Suprapubic skin (tissue), 4 donors: ENCODE measurements at regions not wholly inside any gene's neighbourhood (a gene's known extent, or its start where the extent isn't known, plus 50 kb on each side); places are given as distances from the start of the nearest gene placed in this dataset.

ENCODE experiments used
- CTCF ChIP-seq, 2 donors: fragments of 200-600 bp in 1 of 2; fragments of 450-650 bp in 1 of 2; sonication (generic) in 1 of 2; IDR thresholded peaks; one replicate each; pipeline ENCODE4 v1.5.1; 2016 to 2019; ENCODE audit warnings: antibody characterized with exemption in 2 of 2, mild to moderate bottlenecking in 1 of 2, moderate library complexity in 1 of 2
- EP300 ChIP-seq: sonication (generic); formaldehyde crosslinking; IDR thresholded peaks from one replicate; pipeline ENCODE4 v1.6.1; 2017; ENCODE audit warnings: antibody characterized with exemption
- POLR2A ChIP-seq, 2 donors: fragments of 450-650 bp; IDR thresholded peaks; one replicate each; pipeline ENCODE4 v1.6.1; 2017; ENCODE audit warnings: antibody characterized with exemption in 2 of 2, mild to moderate bottlenecking in 2 of 2, moderate library complexity in 2 of 2
- POLR2AphosphoS5 ChIP-seq, 3 donors: sonication (generic); formaldehyde crosslinking; IDR thresholded peaks; one replicate each; pipeline ENCODE4 v1.6.1; 2017; ENCODE audit warnings: antibody characterized with exemption in 3 of 3

GRCh38 chr10:128689667-128690066 is 563.4 kb upstream of the MKI67 start:
- TF ChIP-seq CTCF (IDR thresholded peaks at IDR 0.05) (no peak), EP300 (no peak), POLR2A (IDR thresholded peaks at IDR 0.05) (no peak), POLR2AphosphoS5 (IDR thresholded peaks at IDR 0.05) (no peak)
